ENCODE measurements at regions not wholly inside any gene's neighbourhood (a gene's known extent, or its start where the extent isn't known, plus 50 kb on each side); places are given as distances from the start of the nearest gene placed in this dataset.

DNA sequence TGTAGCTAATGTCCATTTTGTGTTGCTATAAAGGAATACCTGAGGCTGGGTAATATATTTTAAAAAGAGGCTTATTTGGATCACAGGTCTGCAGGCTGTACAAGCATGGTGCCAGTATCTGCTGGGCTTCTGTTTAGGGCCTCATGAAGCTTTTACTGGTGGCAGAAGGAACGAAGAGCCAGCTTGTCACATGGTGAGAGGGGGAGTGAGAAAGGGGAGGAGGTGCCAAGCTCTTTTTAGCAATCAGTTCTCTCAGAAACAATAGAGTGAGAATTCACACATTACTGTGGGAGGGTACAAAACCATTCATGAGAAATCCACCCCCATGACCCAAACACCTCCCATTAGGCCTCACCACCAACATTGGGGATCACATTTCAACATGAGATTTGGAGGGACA, 340.9 kb downstream of the RASEF start:
- no peaks in the 10 kb centered on the region for H3F3A ChIP-seq (ENCODE audit: low read depth)
- no peaks in the 10 kb centered on the region for H3K9me2 ChIP-seq (replicated peaks; ENCODE audit: low read depth, low read length)
- no peaks in the 10 kb centered on the region for H3K4me1 ChIP-seq (ENCODE audit: insufficient read depth, low read length, poor library complexity, severe bottlenecking)
- no peak overlapping the region for H2AFZ ChIP-seq (ENCODE audit: low read length)
- H3K9me3 ChIP-seq (ENCODE audit: insufficient read depth, low read depth, low read length), result peaks cover 4% of the 10 kb centered on the region; the same call in 1 of the 2 replicates
- no peaks in the 10 kb centered on the region for H4K20me1 ChIP-seq (ENCODE audit: insufficient read depth, low read length, poor library complexity, severe bottlenecking)
- no peak overlapping the region for H3K4me3 ChIP-seq (ENCODE audit: low read length, poor library complexity, severe bottlenecking)
- H3K79me2 ChIP-seq (ENCODE audit: insufficient read depth, low read length), result no peaks in the 10 kb centered on the region
- no peaks in the 10 kb centered on the region for H3K27me3 ChIP-seq (ENCODE audit: insufficient read depth, low read length, poor library complexity, severe bottlenecking)
- H3K36me3 ChIP-seq (ENCODE audit: insufficient read depth, low read length), result no peaks in the 10 kb centered on the region
- no peak for TF ChIP-seq EZH2phosphoT487 (IDR thresholded peaks at IDR 0.05; ENCODE audit: borderline replicate concordance)
- TF ChIP-seq, protein P1, sequence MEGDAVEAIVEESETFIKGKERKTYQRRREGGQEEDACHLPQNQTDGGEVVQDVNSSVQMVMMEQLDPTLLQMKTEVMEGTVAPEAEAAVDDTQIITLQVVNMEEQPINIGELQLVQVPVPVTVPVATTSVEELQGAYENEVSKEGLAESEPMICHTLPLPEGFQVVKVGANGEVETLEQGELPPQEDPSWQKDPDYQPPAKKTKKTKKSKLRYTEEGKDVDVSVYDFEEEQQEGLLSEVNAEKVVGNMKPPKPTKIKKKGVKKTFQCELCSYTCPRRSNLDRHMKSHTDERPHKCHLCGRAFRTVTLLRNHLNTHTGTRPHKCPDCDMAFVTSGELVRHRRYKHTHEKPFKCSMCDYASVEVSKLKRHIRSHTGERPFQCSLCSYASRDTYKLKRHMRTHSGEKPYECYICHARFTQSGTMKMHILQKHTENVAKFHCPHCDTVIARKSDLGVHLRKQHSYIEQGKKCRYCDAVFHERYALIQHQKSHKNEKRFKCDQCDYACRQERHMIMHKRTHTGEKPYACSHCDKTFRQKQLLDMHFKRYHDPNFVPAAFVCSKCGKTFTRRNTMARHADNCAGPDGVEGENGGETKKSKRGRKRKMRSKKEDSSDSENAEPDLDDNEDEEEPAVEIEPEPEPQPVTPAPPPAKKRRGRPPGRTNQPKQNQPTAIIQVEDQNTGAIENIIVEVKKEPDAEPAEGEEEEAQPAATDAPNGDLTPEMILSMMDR (conservative IDR thresholded peaks at IDR 0.05; ENCODE audit: low read length), result no peak
- H3K4me2 ChIP-seq (ENCODE audit: low read depth, low read length, poor library complexity, severe bottlenecking), result no peak overlapping the region
- H3K9ac ChIP-seq (ENCODE audit: low read depth, low read length, poor library complexity, severe bottlenecking), result no peak overlapping the region

DNA sequence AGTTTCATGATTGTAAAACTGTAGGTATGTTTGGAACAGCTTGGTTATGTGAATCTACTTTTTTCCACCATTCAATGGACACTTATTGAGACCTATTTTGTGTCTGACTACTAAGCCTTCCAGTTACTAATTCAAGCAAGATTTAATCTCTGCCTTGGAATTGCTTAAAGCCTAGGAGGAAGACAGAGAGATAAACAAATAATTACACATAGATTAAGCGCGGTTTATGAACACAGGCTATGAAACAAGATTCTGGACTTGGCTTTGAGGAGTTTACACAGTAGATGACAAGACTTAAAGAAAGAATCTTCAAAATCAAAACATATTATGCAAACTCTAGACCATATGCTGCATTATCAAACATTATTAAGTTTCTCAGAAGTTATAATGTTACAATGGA, 340.4 kb downstream of the RASEF start:
- Histone ChIP-seq H3K9ac (ENCODE audit: low read depth, low read length, poor library complexity, severe bottlenecking) (no peak overlapping the region), H3K4me3 (ENCODE audit: low read length, poor library complexity, severe bottlenecking) (no peak overlapping the region), H3K79me2 (ENCODE audit: insufficient read depth, low read length) (no peaks in the 10 kb centered on the region), H3F3A (ENCODE audit: low read depth) (no peaks in the 10 kb centered on the region), H3K9me3 (ENCODE audit: insufficient read depth, low read depth, low read length) (peaks cover 4% of the 10 kb centered on the region; the same call in 1 of the 2 replicates), H4K20me1 (ENCODE audit: insufficient read depth, low read length, poor library complexity, severe bottlenecking) (no peaks in the 10 kb centered on the region), H3K36me3 (ENCODE audit: insufficient read depth, low read length) (no peaks in the 10 kb centered on the region), H3K27me3 (ENCODE audit: insufficient read depth, low read length, poor library complexity, severe bottlenecking) (no peaks in the 10 kb centered on the region), H2AFZ (ENCODE audit: low read length) (no peak overlapping the region), H3K9me2 (replicated peaks; ENCODE audit: low read depth, low read length) (no peaks in the 10 kb centered on the region), H3K4me2 (ENCODE audit: low read depth, low read length, poor library complexity, severe bottlenecking) (no peak overlapping the region), H3K4me1 (ENCODE audit: insufficient read depth, low read length, poor library complexity, severe bottlenecking) (no peaks in the 10 kb centered on the region)
- no peak for TF ChIP-seq EZH2phosphoT487 (IDR thresholded peaks at IDR 0.05; ENCODE audit: borderline replicate concordance)
- TF ChIP-seq, protein P1 (conservative IDR thresholded peaks at IDR 0.05; ENCODE audit: low read length), result no peak

DNA sequence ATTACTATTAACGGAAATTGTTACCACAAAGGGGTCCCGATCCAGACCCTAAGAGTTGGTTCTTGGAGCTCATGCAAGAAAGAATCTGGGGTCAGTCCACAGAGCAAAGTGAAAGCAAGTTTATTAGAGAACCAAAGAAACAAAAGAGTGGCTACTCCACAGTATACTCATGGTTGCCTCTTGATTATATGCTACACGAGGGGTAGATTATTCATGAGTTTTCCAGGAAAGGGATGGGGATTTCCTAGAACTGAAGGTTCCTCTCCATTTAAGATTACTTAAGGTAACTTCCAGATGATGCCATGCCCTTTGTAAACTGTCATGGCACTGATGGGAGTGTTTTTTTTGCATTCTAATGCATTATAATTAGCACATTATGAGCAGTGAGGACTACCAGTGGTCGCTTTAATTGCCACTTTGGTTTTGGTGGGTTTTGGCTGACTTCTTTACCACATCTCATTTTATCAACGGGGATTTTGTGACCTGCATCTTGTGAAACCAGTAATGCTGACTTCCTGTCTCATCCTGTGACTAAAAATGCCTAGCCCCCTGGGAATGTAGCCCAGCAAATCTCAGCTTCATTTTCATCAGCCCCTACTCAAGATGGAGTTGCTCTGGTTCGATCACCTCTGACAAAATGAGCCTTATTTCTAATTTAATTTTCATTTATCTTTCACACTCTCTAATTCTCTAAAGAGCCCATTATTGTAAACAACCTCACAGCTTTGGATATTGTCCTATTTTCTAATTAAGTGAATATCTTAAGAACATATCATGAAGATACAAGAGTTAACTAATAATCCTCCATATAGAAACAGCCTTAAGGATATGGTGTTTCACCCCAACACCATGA, 336.3 kb downstream of the RASEF start:
- Histone ChIP-seq H3K4me1 (ENCODE audit: insufficient read depth, low read length, poor library complexity, severe bottlenecking) (no peaks in the 10 kb centered on the region), H3K79me2 (ENCODE audit: insufficient read depth, low read length) (no peaks in the 10 kb centered on the region), H4K20me1 (ENCODE audit: insufficient read depth, low read length, poor library complexity, severe bottlenecking) (no peaks in the 10 kb centered on the region), H3K9me3 (ENCODE audit: insufficient read depth, low read depth, low read length) (no peaks in the 10 kb centered on the region), H3F3A (ENCODE audit: low read depth) (no peaks in the 10 kb centered on the region), H3K9ac (ENCODE audit: low read depth, low read length, poor library complexity, severe bottlenecking) (no peak overlapping the region), H2AFZ (ENCODE audit: low read length) (no peak overlapping the region), H3K4me3 (ENCODE audit: low read length, poor library complexity, severe bottlenecking) (no peak overlapping the region), H3K36me3 (ENCODE audit: insufficient read depth, low read length) (no peaks in the 10 kb centered on the region), H3K9me2 (replicated peaks; ENCODE audit: low read depth, low read length) (no peaks in the 10 kb centered on the region), H3K27me3 (ENCODE audit: insufficient read depth, low read length, poor library complexity, severe bottlenecking) (no peaks in the 10 kb centered on the region), H3K4me2 (ENCODE audit: low read depth, low read length, poor library complexity, severe bottlenecking) (no peak overlapping the region)
- no peak for TF ChIP-seq EZH2phosphoT487 (IDR thresholded peaks at IDR 0.05; ENCODE audit: borderline replicate concordance)
- TF ChIP-seq, protein P1 (conservative IDR thresholded peaks at IDR 0.05; ENCODE audit: low read length), result no peak

All from Loucy (cell line).